Liver (tissue), 7 donors: ENCODE measurements at regions not wholly inside any gene's neighbourhood (a gene's known extent, or its start where the extent isn't known, plus 50 kb on each side); places are given as distances from the start of the nearest gene placed in this dataset.

Experiments used
- DNase-seq: peaks from one replicate; pipeline ENCODE4 v3.0.0-alpha.2; 2017; ENCODE audit warnings: low spot score
- H3K27ac ChIP-seq, 2 donors: one replicate each; pipeline ENCODE4 v1.7.0; 2013; ENCODE audit warnings: inconsistent platforms in 2 of 2, low read length in 2 of 2, control low read depth in 1 of 2, low read depth in 1 of 2, mild to moderate bottlenecking in 1 of 2
- H3K27me3 ChIP-seq, 4 donors: one replicate each; pipeline versions ENCODE4 v1.6.1 to v1.7.0; 2013; ENCODE audit warnings: low read length in 3 of 4, inconsistent platforms in 1 of 4, mild to moderate bottlenecking in 1 of 4, moderate library complexity in 1 of 4; ENCODE audit not compliant: control insufficient read depth in 4 of 4, insufficient read depth in 4 of 4
- H3K36me3 ChIP-seq, 4 donors: one replicate each; pipeline versions ENCODE4 v1.6.1 to v1.7.0; 2013; ENCODE audit warnings: low read length in 3 of 4, mild to moderate bottlenecking in 3 of 4, low read depth in 1 of 4, moderate library complexity in 1 of 4; ENCODE audit not compliant: control insufficient read depth in 4 of 4, insufficient read depth in 3 of 4
- H3K4me1 ChIP-seq, 4 donors: one replicate each; pipeline versions ENCODE4 v1.6.1 to v1.7.0; 2013; ENCODE audit warnings: low read length in 3 of 4, mild to moderate bottlenecking in 3 of 4, moderate library complexity in 1 of 4; ENCODE audit not compliant: control insufficient read depth in 4 of 4, insufficient read depth in 4 of 4
- H3K4me3 ChIP-seq, 3 donors: one replicate each; pipeline versions ENCODE4 v1.6.1 to v1.7.0; 2013; ENCODE audit warnings: low read length in 3 of 3, control low read depth in 1 of 3, low read depth in 1 of 3, mild to moderate bottlenecking in 1 of 3
- H3K9ac ChIP-seq, 2 donors: one replicate each; pipeline ENCODE4 v1.7.0; 2013; ENCODE audit warnings: low read length in 2 of 2, mild to moderate bottlenecking in 2 of 2, moderate library complexity in 2 of 2, control low read depth in 1 of 2, low read depth in 1 of 2
- H3K9me3 ChIP-seq, 4 donors: one replicate each; pipeline versions ENCODE4 v1.6.1 to v1.7.0; 2013; ENCODE audit warnings: low read length in 3 of 4; ENCODE audit not compliant: control insufficient read depth in 4 of 4
- EGR1 ChIP-seq, 2 donors: IDR thresholded peaks; 2 replicates each; pipeline ENCODE4 v1.6.1; 2016 to 2018; ENCODE audit warnings: antibody characterized with exemption in 2 of 2, low read depth in 2 of 2
- FOXA1 ChIP-seq: IDR thresholded peaks from 2 replicates; pipeline ENCODE4 v1.6.1; 2016; ENCODE audit warnings: antibody characterized with exemption
- FOXA2 ChIP-seq: IDR thresholded peaks from 2 replicates; pipeline ENCODE4 v1.6.1; 2016; ENCODE audit warnings: antibody characterized with exemption
- GABPA ChIP-seq, 2 donors: IDR thresholded peaks in 1 of 2; conservative IDR thresholded peaks in 1 of 2; 2 replicates each; pipeline ENCODE4 v1.6.1; 2016; ENCODE audit warnings: antibody characterized with exemption in 2 of 2, mild to moderate bottlenecking in 1 of 2, moderate library complexity in 1 of 2
- HNF4A ChIP-seq, 2 donors: conservative IDR thresholded peaks; 2 replicates each; pipeline ENCODE4 v1.6.1; 2016; ENCODE audit warnings: antibody characterized with exemption in 2 of 2, mild to moderate bottlenecking in 2 of 2
- HNF4G ChIP-seq: IDR thresholded peaks from 2 replicates; pipeline ENCODE4 v1.6.1; 2016; ENCODE audit warnings: antibody characterized with exemption
- NR2F2 ChIP-seq: IDR thresholded peaks from 2 replicates; pipeline ENCODE4 v1.6.1; 2016; ENCODE audit warnings: antibody characterized with exemption
- RAD21 ChIP-seq, 2 donors: IDR thresholded peaks; 2 replicates each; pipeline ENCODE4 v1.6.1; 2016; ENCODE audit warnings: antibody characterized with exemption in 2 of 2, mild to moderate bottlenecking in 2 of 2
- REST ChIP-seq: IDR thresholded peaks from 2 replicates; pipeline ENCODE4 v1.6.1; 2016; ENCODE audit warnings: antibody characterized with exemption, mild to moderate bottlenecking
- RXRA ChIP-seq, 2 donors: IDR thresholded peaks; 2 replicates each; pipeline ENCODE4 v1.6.1; 2017 to 2018; ENCODE audit warnings: antibody characterized with exemption in 2 of 2, mild to moderate bottlenecking in 1 of 2
- SP1 ChIP-seq: IDR thresholded peaks from 2 replicates; pipeline ENCODE4 v1.6.1; 2018; ENCODE audit warnings: antibody characterized with exemption, mild to moderate bottlenecking
- TAF1 ChIP-seq: conservative IDR thresholded peaks from 2 replicates; pipeline ENCODE4 v1.6.1; 2016; ENCODE audit warnings: antibody characterized with exemption, mild to moderate bottlenecking
- YY1 ChIP-seq: IDR thresholded peaks from 2 replicates; pipeline ENCODE4 v1.6.1; 2016; ENCODE audit warnings: antibody characterized with exemption, mild to moderate bottlenecking
- WGBS: extraction: QIAGEN DNeasy Blood & Tissue Kit; methylation state at CpG from one replicate; pipeline ENCODE4 v1.1.7; 2013; 5-methylcytosine and 5-hydroxymethylcytosine counted together
- donor health status: healthy.
- donor health status: healthy.
- donor health status: healthy.
- donor health status: healthy.

GRCh38 chr14:97457575-97458085, 660.4 kb downstream of the VRK1 start:
- H3K4me1 ChIP-seq: peaks cover 0 to 9% (median 0%) of the 10 kb centered on the region in 4 donors
- H3K27ac ChIP-seq: no peak overlapping the region
- H3K27me3 ChIP-seq: no peaks in the 10 kb centered on the region
- no peak overlapping the region for H3K4me3 ChIP-seq
- H3K36me3 ChIP-seq: no peaks in the 10 kb centered on the region
- DNase-seq: no peak
- H3K9ac ChIP-seq: no peak overlapping the region
- no peak for TF ChIP-seq TAF1
- WGBS: 92% methylated on average over 16 of the region's 16 CpGs
- H3K9me3 ChIP-seq: peaks cover 0 to 7% (median 2%) of the 10 kb centered on the region in 4 donors

- DNase-seq: no peak
- no peak overlapping the region for H3K9ac ChIP-seq
- H3K4me1 ChIP-seq: peaks cover 0 to 9% (median 0%) of the 10 kb centered on the region in 4 donors
- no peak overlapping the region for H3K27ac ChIP-seq
- no peak overlapping the region for H3K4me3 ChIP-seq
- H3K9me3 ChIP-seq: peaks cover 0 to 7% (median 2%) of the 10 kb centered on the region in 4 donors
- WGBS: 65% methylated on average over 9 of the region's 9 CpGs
- TF ChIP-seq FOXA1 (no peak), HNF4A (conservative IDR thresholded peaks at IDR 0.05) (no peak), EGR1 (IDR thresholded peaks at IDR 0.05; ENCODE audit: low read depth in 2 of 2) (no peak), NR2F2 (no peak), GABPA (IDR thresholded peaks at IDR 0.05 in 1 of 2, conservative IDR thresholded peaks at IDR 0.05 in 1 of 2) (no peak), YY1 (no peak), REST (no peak), HNF4G (no peak), RXRA (IDR thresholded peaks at IDR 0.05) (no peak), TAF1 (no peak), RAD21 (IDR thresholded peaks at IDR 0.05) (no peak), FOXA2 (no peak)
- H3K36me3 ChIP-seq: no peaks in the 10 kb centered on the region
- no peaks in the 10 kb centered on the region for H3K27me3 ChIP-seq
Measured at GRCh38 chr14:97458255-97458654, 661.1 kb downstream of the VRK1 start.

GRCh38 chr14:97458661-97459579, 661.7 kb downstream of the VRK1 start:
- DNase-seq: peak; percentile 37
- H3K4me1 ChIP-seq: peaks cover 0 to 9% (median 0%) of the 10 kb centered on the region in 4 donors
- no peak overlapping the region for H3K9ac ChIP-seq
- H3K36me3 ChIP-seq: no peaks in the 10 kb centered on the region
- H3K27me3 ChIP-seq: no peaks in the 10 kb centered on the region
- 29% methylated on average over 33 of the region's 33 CpGs for WGBS
- peak overlapping the region; percentile 18 to 43 (median 29) for H3K4me3 ChIP-seq
- peaks cover 0 to 7% (median 2%) of the 10 kb centered on the region in 4 donors for H3K9me3 ChIP-seq
- H3K27ac ChIP-seq: no peak overlapping the region
- no peak for TF ChIP-seq REST
- peak; percentile 15 for TF ChIP-seq SP1
- TF ChIP-seq YY1: peak; percentile 82
- peak; percentile 43 to 57 for TF ChIP-seq HNF4A (conservative IDR thresholded peaks at IDR 0.05)
- TF ChIP-seq NR2F2: no peak
